ENCODE measurements at regions not wholly inside any gene's neighbourhood (a gene's known extent, or its start where the extent isn't known, plus 50 kb on each side); places are given as distances from the start of the nearest gene placed in this dataset.

DNA sequence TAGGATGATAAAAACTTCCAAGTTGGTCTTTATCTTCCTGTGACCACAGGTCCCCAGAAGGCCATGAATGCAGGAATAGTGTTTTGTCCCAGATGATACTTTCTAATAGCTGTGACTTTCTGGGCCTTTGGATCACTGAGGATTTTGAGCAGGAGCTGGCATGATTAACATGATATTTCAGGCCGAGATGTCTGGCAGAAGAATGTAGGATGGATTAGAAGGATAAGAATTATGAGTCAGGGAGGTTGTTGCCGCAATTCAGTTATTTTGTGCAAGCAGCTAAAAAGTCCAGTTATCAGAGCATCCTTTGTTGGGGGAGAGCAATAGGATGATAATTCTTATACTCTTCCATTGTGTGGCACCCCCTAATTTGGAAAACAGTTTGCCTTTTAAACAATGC lies 189.7 kb downstream of the PSAT1 start:
- no peak for DNase-seq (ENCODE audit: low read depth)
- H3K4me3 ChIP-seq (ENCODE audit: low read depth, low read length), result no peak overlapping the region
- TF ChIP-seq, protein P1, sequence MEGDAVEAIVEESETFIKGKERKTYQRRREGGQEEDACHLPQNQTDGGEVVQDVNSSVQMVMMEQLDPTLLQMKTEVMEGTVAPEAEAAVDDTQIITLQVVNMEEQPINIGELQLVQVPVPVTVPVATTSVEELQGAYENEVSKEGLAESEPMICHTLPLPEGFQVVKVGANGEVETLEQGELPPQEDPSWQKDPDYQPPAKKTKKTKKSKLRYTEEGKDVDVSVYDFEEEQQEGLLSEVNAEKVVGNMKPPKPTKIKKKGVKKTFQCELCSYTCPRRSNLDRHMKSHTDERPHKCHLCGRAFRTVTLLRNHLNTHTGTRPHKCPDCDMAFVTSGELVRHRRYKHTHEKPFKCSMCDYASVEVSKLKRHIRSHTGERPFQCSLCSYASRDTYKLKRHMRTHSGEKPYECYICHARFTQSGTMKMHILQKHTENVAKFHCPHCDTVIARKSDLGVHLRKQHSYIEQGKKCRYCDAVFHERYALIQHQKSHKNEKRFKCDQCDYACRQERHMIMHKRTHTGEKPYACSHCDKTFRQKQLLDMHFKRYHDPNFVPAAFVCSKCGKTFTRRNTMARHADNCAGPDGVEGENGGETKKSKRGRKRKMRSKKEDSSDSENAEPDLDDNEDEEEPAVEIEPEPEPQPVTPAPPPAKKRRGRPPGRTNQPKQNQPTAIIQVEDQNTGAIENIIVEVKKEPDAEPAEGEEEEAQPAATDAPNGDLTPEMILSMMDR (conservative IDR thresholded peaks at IDR 0.05; ENCODE audit: low read depth, low read length), result no peak

DNA sequence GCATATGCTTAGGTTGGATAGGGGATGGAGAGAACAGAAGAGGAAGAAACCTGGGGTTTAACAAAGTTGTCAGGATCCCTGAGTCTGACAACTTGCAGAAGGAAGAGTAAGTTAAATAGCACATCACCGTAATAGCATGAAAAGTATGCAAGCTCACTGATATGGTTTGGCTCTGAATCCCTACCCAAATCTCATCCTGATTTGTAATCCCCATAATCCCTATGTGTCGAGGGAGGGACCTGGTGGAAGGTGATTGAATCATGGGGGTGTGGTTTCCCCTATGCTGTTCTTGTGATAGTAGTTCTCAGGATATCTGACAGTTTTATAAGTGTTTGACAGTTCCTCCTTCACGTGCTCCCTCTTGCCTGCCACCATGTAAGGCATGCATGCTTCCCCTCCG lies 193.3 kb downstream of the PSAT1 start:
- TF ChIP-seq, protein P1 (conservative IDR thresholded peaks at IDR 0.05; ENCODE audit: low read depth, low read length), result no peak
- no peak overlapping the region for H3K4me3 ChIP-seq (ENCODE audit: low read depth, low read length)
- no peak for DNase-seq (ENCODE audit: low read depth)

DNA sequence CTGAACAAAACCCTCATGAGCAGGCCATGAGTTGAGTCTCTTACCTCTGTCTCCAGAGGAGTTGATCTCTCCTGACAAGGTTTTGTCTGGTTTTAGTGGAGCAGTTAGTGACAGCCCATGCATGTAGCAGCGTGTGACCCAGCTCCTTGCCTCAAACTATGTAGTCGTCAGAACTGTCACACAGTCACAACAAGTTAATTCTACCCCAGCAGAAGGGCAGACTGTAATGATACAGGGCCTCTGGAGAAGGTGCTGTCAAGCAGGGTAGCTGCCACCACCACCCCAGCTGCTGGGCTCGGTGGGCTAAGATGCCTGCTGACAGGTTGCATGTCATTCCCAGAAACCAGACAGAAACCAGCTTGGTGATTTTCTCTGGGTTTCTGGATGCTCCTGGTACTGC lies 194.5 kb downstream of the PSAT1 start:
- no peak for DNase-seq (ENCODE audit: low read depth)
- TF ChIP-seq, protein P1 (conservative IDR thresholded peaks at IDR 0.05; ENCODE audit: low read depth, low read length), result no peak
- no peak overlapping the region for H3K4me3 ChIP-seq (ENCODE audit: low read depth, low read length)

DNA sequence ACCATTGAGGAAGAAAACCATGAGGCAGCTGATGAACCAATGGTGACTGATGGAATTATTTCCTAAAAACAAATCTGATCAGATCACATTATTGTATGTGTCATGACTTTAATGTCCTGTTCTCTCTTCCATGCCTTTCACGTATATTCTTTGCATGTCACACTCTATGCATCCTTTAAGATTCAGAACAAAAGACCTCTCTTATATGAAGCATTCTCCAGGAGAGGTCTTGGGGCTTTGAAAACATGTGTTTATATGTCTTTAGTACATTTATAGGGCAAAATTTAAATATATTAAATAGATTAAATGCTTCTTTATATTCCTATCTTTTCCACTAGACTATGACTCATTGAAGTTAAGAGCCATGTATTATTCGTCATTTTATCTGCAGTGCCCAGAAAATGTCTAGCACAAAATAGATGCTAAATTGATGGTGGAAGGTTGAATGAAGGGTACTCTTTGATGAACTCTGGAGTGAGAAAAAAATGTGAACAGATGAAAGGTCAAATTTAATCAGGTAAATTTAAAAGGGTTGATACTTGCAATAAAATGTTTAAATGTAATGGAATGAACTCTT lies 196.3 kb downstream of the PSAT1 start:
- H3K4me3 ChIP-seq (ENCODE audit: low read depth, low read length), result no peak overlapping the region
- DNase-seq (ENCODE audit: low read depth), result no peak
- TF ChIP-seq, protein P1 (conservative IDR thresholded peaks at IDR 0.05; ENCODE audit: low read depth, low read length), result no peak

DNA sequence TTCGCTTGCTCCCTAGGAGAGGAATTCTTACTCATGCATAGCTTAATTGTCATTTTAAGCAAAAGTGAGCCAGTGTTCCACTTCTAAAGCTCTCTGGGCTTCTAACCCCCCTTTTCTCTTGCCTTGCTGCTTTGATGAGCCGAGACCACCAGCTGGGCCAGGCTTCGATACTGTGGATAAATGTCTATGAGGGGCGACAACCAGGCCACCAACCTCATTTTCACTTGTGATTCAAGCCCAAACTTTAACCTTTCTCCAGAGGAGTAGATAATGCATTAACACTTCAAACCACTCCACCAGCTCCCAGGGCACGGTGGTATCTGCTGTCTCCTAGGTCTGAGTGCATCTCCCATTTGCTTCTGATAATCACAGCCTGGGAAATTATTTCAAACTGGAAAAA lies 205.6 kb downstream of the PSAT1 start:
- DNase-seq (ENCODE audit: low read depth), result no peak
- TF ChIP-seq, protein P1 (conservative IDR thresholded peaks at IDR 0.05; ENCODE audit: low read depth, low read length), result no peak
- no peak overlapping the region for H3K4me3 ChIP-seq (ENCODE audit: low read depth, low read length)

DNA sequence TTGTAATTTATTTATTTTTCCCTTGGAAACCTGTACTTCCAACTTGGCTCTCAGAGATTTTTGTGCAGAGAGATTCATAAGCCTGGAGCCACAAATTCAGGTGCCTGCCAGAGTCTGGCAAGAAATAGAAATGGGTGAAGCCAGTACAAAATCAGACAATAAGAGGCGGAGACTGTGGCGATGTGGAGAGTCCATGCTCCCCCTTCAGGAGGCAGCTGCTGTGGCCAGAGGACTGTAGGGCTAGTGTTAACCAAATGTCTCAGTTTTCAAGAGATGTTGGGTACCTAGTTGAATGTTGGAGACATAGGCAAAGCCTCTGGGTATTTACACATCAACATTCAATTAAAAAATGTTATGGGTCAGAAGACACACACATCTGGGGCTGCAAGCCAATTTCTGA lies 208.6 kb downstream of the PSAT1 start:
- no peak overlapping the region for H3K4me3 ChIP-seq (ENCODE audit: low read depth, low read length)
- TF ChIP-seq, protein P1 (conservative IDR thresholded peaks at IDR 0.05; ENCODE audit: low read depth, low read length), result no peak
- no peak for DNase-seq (ENCODE audit: low read depth)

DNA sequence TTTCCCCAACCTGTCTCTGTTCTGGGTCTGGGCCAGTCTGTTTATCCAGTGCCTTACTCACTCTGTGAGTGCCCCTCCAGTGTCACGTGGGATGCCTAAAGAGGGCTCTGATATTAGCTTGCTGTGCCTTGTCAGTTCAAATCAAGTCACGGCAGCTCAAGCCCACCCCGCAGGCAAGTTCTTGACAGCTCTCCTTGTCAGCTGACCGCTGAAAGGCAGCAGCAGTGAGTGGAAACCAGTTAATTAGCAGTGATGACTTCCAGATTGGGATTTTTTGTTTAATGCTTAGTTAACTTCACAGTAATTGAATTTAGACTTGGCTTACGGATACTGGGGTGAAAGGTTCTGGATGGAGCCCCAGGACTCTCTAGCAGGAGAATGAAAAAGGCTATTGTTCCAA lies 210.1 kb downstream of the PSAT1 start:
- TF ChIP-seq, protein P1 (conservative IDR thresholded peaks at IDR 0.05; ENCODE audit: low read depth, low read length), result no peak
- DNase-seq (ENCODE audit: low read depth), result no peak
- H3K4me3 ChIP-seq (ENCODE audit: low read depth, low read length), result no peak overlapping the region
